ENCODE measurements at regions not wholly inside any gene's neighbourhood (a gene's known extent, or its start where the extent isn't known, plus 50 kb on each side); places are given as distances from the start of the nearest gene placed in this dataset.

- intact Hi-C loops (cut with micrococcal nuclease; ENCODE audit: unreplicated experiment) = loop anchor here (5.0 kb wide), 1 partner anchor 99 kb away; the partner anchor contains the start of gene TRIB2
- TF ChIP-seq EZH2phosphoT487 (IDR thresholded peaks at IDR 0.05; ENCODE audit: borderline replicate concordance, low read depth, low read length) (no peak), CTCF (conservative IDR thresholded peaks at IDR 0.05; ENCODE audit: low read length) (no peak)
- Histone ChIP-seq H3K79me2 (ENCODE audit: insufficient read depth, low read depth, low read length) (no peaks in the 10 kb centered on the region), H3K9me3 (ENCODE audit: low read length) (no peaks in the 10 kb centered on the region), H3K4me1 (ENCODE audit: insufficient read depth, low read length, poor library complexity, severe bottlenecking) (peaks cover 25% of the 10 kb centered on the region), H4K20me1 (ENCODE audit: insufficient read depth, low read length) (no peaks in the 10 kb centered on the region), H2AFZ (ENCODE audit: low read length) (no peak overlapping the region), H3K36me3 (ENCODE audit: insufficient read depth, low read length) (no peaks in the 10 kb centered on the region), H3K9me2 (ENCODE audit: insufficient read depth, low read length) (no peaks in the 10 kb centered on the region), H3K4me2 (ENCODE audit: low read length) (no peak overlapping the region), H3K27ac (ENCODE audit: low read depth, low read length, poor library complexity, severe bottlenecking) (no peak overlapping the region), H3K4me3 (ENCODE audit: low read depth, low read length, poor library complexity, severe bottlenecking) (no peak overlapping the region)
- ChIA-PET CTCF (ENCODE audit: unreplicated experiment) (no interaction called here), POLR2A (interaction anchor here (0.6 to 1.3 kb wide), 3 partner anchors 12 to 135 kb away, joined by 3 to 4 read pairs (median 3); no protein-coding TSS in a partner anchor)
- no TSS peak for BruUV-seq (replicated peaks)
- DNase-seq (ENCODE audit: low spot score) = no peak
Measured at GRCh38 chr2:12618576-12618975, 98.2 kb upstream of the TRIB2 start.

- no peaks in the 10 kb centered on the region for H3K36me3 ChIP-seq (ENCODE audit: insufficient read depth, low read length)
- POLR2A ChIA-PET = interaction anchor here (0.6 to 1.1 kb wide), 4 partner anchors 12 to 71 kb away, joined by 3 to 5 read pairs (median 3); no protein-coding TSS in a partner anchor
- CTCF ChIA-PET (ENCODE audit: unreplicated experiment) = no interaction called here
- H4K20me1 ChIP-seq (ENCODE audit: insufficient read depth, low read length) = no peaks in the 10 kb centered on the region
- no peak overlapping the region for H3K4me2 ChIP-seq (ENCODE audit: low read length)
- H2AFZ ChIP-seq (ENCODE audit: low read length) = no peak overlapping the region
- no TSS peak for BruUV-seq (replicated peaks)
- no peak overlapping the region for H3K27ac ChIP-seq (ENCODE audit: low read depth, low read length, poor library complexity, severe bottlenecking)
- TF ChIP-seq EZH2phosphoT487 (IDR thresholded peaks at IDR 0.05; ENCODE audit: borderline replicate concordance, low read depth, low read length) (no peak), CTCF (conservative IDR thresholded peaks at IDR 0.05; ENCODE audit: low read length) (no peak)
- no peaks in the 10 kb centered on the region for H3K9me2 ChIP-seq (ENCODE audit: insufficient read depth, low read length)
- H3K4me3 ChIP-seq (ENCODE audit: low read depth, low read length, poor library complexity, severe bottlenecking) = no peak overlapping the region
- peaks cover 20% of the 10 kb centered on the region for H3K4me1 ChIP-seq (ENCODE audit: insufficient read depth, low read length, poor library complexity, severe bottlenecking)
- H3K9me3 ChIP-seq (ENCODE audit: low read length) = no peaks in the 10 kb centered on the region
- H3K79me2 ChIP-seq (ENCODE audit: insufficient read depth, low read depth, low read length) = no peaks in the 10 kb centered on the region
- DNase-seq (ENCODE audit: low spot score) = no peak
- intact Hi-C loops (cut with micrococcal nuclease; ENCODE audit: unreplicated experiment) = loop anchor here (5.0 kb wide), 1 partner anchor 97 kb away; the partner anchor contains the start of gene TRIB2
Measured at GRCh38 chr2:12619975-12620374, 96.8 kb upstream of the TRIB2 start.

- DNase-seq (ENCODE audit: low spot score) = no peak
- H3K4me3 ChIP-seq (ENCODE audit: low read depth, low read length, poor library complexity, severe bottlenecking) = no peak overlapping the region
- no peaks in the 10 kb centered on the region for H3K9me3 ChIP-seq (ENCODE audit: low read length)
- no peak overlapping the region for H3K27ac ChIP-seq (ENCODE audit: low read depth, low read length, poor library complexity, severe bottlenecking)
- no peak overlapping the region for H3K4me2 ChIP-seq (ENCODE audit: low read length)
- ChIA-PET CTCF (ENCODE audit: unreplicated experiment) (no interaction called here), POLR2A (interaction anchor here (0.6 to 1.6 kb wide), 4 partner anchors 8 to 57 kb away, joined by 3 to 9 read pairs (median 3); no protein-coding TSS in a partner anchor)
- H3K9me2 ChIP-seq (ENCODE audit: insufficient read depth, low read length) = no peaks in the 10 kb centered on the region
- no TSS peak for BruUV-seq (replicated peaks)
- peaks cover 20% of the 10 kb centered on the region for H3K4me1 ChIP-seq (ENCODE audit: insufficient read depth, low read length, poor library complexity, severe bottlenecking)
- TF ChIP-seq CTCF (conservative IDR thresholded peaks at IDR 0.05; ENCODE audit: low read length) = no peak
- no peak for TF ChIP-seq EZH2phosphoT487 (IDR thresholded peaks at IDR 0.05; ENCODE audit: borderline replicate concordance, low read depth, low read length)
- H4K20me1 ChIP-seq (ENCODE audit: insufficient read depth, low read length) = no peaks in the 10 kb centered on the region
- H2AFZ ChIP-seq (ENCODE audit: low read length) = no peak overlapping the region
- H3K79me2 ChIP-seq (ENCODE audit: insufficient read depth, low read depth, low read length) = no peaks in the 10 kb centered on the region
- H3K36me3 ChIP-seq (ENCODE audit: insufficient read depth, low read length) = no peaks in the 10 kb centered on the region
- intact Hi-C loops (cut with micrococcal nuclease; ENCODE audit: unreplicated experiment) = no loop called here
Measured at GRCh38 chr2:12620759-12621158, 96.0 kb upstream of the TRIB2 start.
